K562 (cell line): ENCODE measurements at regions not wholly inside any gene's neighbourhood (a gene's known extent, or its start where the extent isn't known, plus 50 kb on each side); places are given as distances from the start of the nearest gene placed in this dataset.

Experiments
- ATAC-seq: fragments of 200-7000 bp; cut with Tn5 transposase; 3 replicates; pipeline ENCODE4 v1.9.1; 2020; ENCODE audit warnings: moderate library complexity
- BruUV-seq: library from RNA; stranded (reverse); fragments of 400-500 nt; replicated peaks from 2 replicates; lab custom pipeline; 2021; lab: Mats Ljungman, UMichigan
- CTCF ChIA-PET: fragments of 300-600 bp; formaldehyde crosslinking; extraction: SDS; loops from one replicate; lab custom pipeline; 2021; ENCODE audit warnings: low intra/inter-chr PET ratio; lab: Yijun Ruan, JAX
- POLR2A ChIA-PET: fragments of 300-600, 350-650 bp; sonication (Branson Sonifier 250); formaldehyde crosslinking; extraction: SDS; loops from one replicate; lab custom pipeline; 2021; ENCODE audit warnings: antibody characterized with exemption, inconsistent platforms; lab: Yijun Ruan, JAX
- DNase-seq, 4 experiments: peaks; one replicate each; pipeline versions ENCODE4 v3.0.0 to v3.0.0-alpha.2; 2011 to 2018; ENCODE audit warnings: low spot score in 3 of 4, mixed read lengths in 3 of 4; ENCODE audit errors: extremely low read depth in 1 of 4
- FAIRE-seq: peaks from 2 replicates; lab custom pipeline; 2011; peaks lifted over from hg19 to GRCh38; lab: Jason Lieb, UNC
- H2AFZ ChIP-seq: 2 replicates; pipeline ENCODE4 v1.6.0; 2011; ENCODE audit warnings: low read depth, low read length, control low read depth, inconsistent platforms
- H3K27ac ChIP-seq: fragments of 200-600 bp; 3 replicates; pipeline ENCODE4 v1.8.0; 2011; ENCODE audit warnings: low read depth, mild to moderate bottlenecking, control low read depth, inconsistent platforms, low read length, moderate library complexity, mixed read lengths; ENCODE audit errors: extremely low read depth
- H3K27me3 ChIP-seq, 2 experiments: fragments of 300-600 bp in 1 of 2; 2 replicates in 1 of 2; 3 replicates in 1 of 2; pipeline versions ENCODE4 v1.6.0 to v1.8.0; 2011; ENCODE audit warnings: inconsistent platforms in 2 of 2, low read length in 2 of 2, mild to moderate bottlenecking in 1 of 2, mixed read lengths in 1 of 2, moderate library complexity in 1 of 2; ENCODE audit not compliant: control insufficient read depth in 2 of 2, insufficient read depth in 2 of 2
- H3K36me3 ChIP-seq: fragments of 300-600 bp; 3 replicates; pipeline ENCODE4 v1.8.0; 2011; ENCODE audit warnings: mild to moderate bottlenecking, low read length, inconsistent platforms; ENCODE audit not compliant: control insufficient read depth, insufficient read depth
- H3K4me1 ChIP-seq, 2 experiments: fragments of 200-600 bp in 1 of 2; replicated peaks in 1 of 2; 2 replicates in 1 of 2; 3 replicates in 1 of 2; pipeline versions ENCODE4 v1.5.1 to v1.8.0; 2011; ENCODE audit warnings: inconsistent platforms in 2 of 2, low read length in 2 of 2, mild to moderate bottlenecking in 1 of 2, mixed read lengths in 1 of 2, moderate library complexity in 1 of 2; ENCODE audit not compliant: control insufficient read depth in 2 of 2, insufficient read depth in 2 of 2
- H3K4me2 ChIP-seq: 2 replicates; pipeline ENCODE4 v1.6.1; 2011; ENCODE audit warnings: low read length, control low read depth, inconsistent platforms, mixed read lengths; ENCODE audit not compliant: insufficient read depth
- H3K4me3 ChIP-seq: fragments of 200-600 bp; sonication (generic), shearing (Covaris generic); 2 replicates; pipeline ENCODE4 v1.5.1; 2016; ENCODE audit warnings: control low read depth, inconsistent platforms
- H3K79me2 ChIP-seq: fragments of 200-600 bp; 3 replicates; pipeline ENCODE4 v1.8.0; 2011; ENCODE audit warnings: low read length, inconsistent platforms; ENCODE audit not compliant: control insufficient read depth, insufficient read depth
- H3K9ac ChIP-seq, 2 experiments: 2 replicates each; pipeline versions ENCODE4 v1.6.0 to v1.6.1; 2011; ENCODE audit warnings: low read depth in 2 of 2, low read length in 2 of 2, control low read depth in 1 of 2, inconsistent platforms in 1 of 2, mild to moderate bottlenecking in 1 of 2, mixed read lengths in 1 of 2; ENCODE audit not compliant: insufficient read depth in 1 of 2
- H3K9me1 ChIP-seq: one replicate; pipeline ENCODE4 v1.6.0; 2011; ENCODE audit warnings: inconsistent platforms, mild to moderate bottlenecking, low read length, moderate library complexity; ENCODE audit not compliant: control insufficient read depth, insufficient read depth
- H3K9me3 ChIP-seq: replicated peaks from 2 replicates; pipeline ENCODE4 v1.5.1; 2011; ENCODE audit warnings: low read depth, low read length, inconsistent platforms; ENCODE audit not compliant: control insufficient read depth, insufficient read depth
- H4K20me1 ChIP-seq: replicated peaks from 2 replicates; pipeline ENCODE4 v1.6.1; 2011; ENCODE audit warnings: low read length, inconsistent platforms, mixed read lengths; ENCODE audit not compliant: control insufficient read depth, insufficient read depth
- BRF1 ChIP-seq: IDR thresholded peaks from 3 replicates; pipeline ENCODE4 v1.6.1; 2011; ENCODE audit warnings: borderline replicate concordance, mild to moderate bottlenecking; ENCODE audit not compliant: insufficient read length; ENCODE audit errors: extremely low read depth
- CBFA2T2 ChIP-seq: fragments of 450-650 bp; conservative IDR thresholded peaks from 2 replicates; pipeline ENCODE4 v1.6.1; 2017; ENCODE audit warnings: mild to moderate bottlenecking
- JUNB ChIP-seq: fragments of 450-650 bp; formaldehyde crosslinking; conservative IDR thresholded peaks from 2 replicates; pipeline ENCODE4 v1.4.0; 2020; ENCODE audit warnings: mild to moderate bottlenecking
- TCF7L2 ChIP-seq: fragments of 150-350 bp; IDR thresholded peaks from 2 replicates; pipeline ENCODE4 v1.6.1; 2016; ENCODE audit warnings: low read depth, mild to moderate bottlenecking, low read length, moderate library complexity
- WHSC1 ChIP-seq: IDR thresholded peaks from one replicate; pipeline ENCODE4 v1.6.1; 2012; ENCODE audit warnings: low read length, control low read depth, inconsistent platforms
- ZNF224 ChIP-seq: sonication (generic); formaldehyde crosslinking; IDR thresholded peaks from 2 replicates; pipeline ENCODE4 v1.8.0; 2022; ENCODE audit warnings: mild to moderate bottlenecking, missing genetic modification reagents
- WGBS: fragments of 100-300 bp; shearing (Covaris generic); methylation state at CpG from one replicate; pipeline ENCODE4 v1.1.6; 2016; ENCODE audit warnings: low coverage, mixed read lengths; ENCODE audit not compliant: insufficient coverage; ENCODE audit errors: missing lambda C conversion rate; 5-methylcytosine and 5-hydroxymethylcytosine counted together
- in situ Hi-C: fragments of 300-500 bp; cut with MboI; formaldehyde crosslinking; loops from 4 replicates; pipeline ENCODE4 v1.15.0; 2018; ENCODE audit warnings: inconsistent platforms, mixed read lengths
- intact Hi-C: fragments of 100-400 bp; cut with micrococcal nuclease; formaldehyde crosslinking; loops from 2 replicates; pipeline ENCODE4 v1.14.2; 2022
- TF ChIP-seq, protein P1 (sequence below): fragments of 150-350 bp; conservative IDR thresholded peaks from 2 replicates; pipeline ENCODE4 v1.6.1; 2014; ENCODE audit warnings: low read length
- TF ChIP-seq, protein P2 (sequence below): fragments of 450-650 bp; IDR thresholded peaks from 2 replicates; pipeline ENCODE4 v1.6.1; 2014; ENCODE audit warnings: low read depth, mild to moderate bottlenecking, moderate library complexity, borderline replicate concordance
- TF ChIP-seq, protein P3 (sequence below): fragments of 450-650 bp; IDR thresholded peaks from 2 replicates; pipeline ENCODE4 v1.6.1; 2018; ENCODE audit warnings: mild to moderate bottlenecking, low read depth; ENCODE audit not compliant: partially characterized antibody
- TF ChIP-seq, protein P4 (sequence below): sonication (generic); formaldehyde crosslinking; IDR thresholded peaks from 2 replicates; pipeline ENCODE4 v1.9.0; 2022; ENCODE audit warnings: mild to moderate bottlenecking, missing genetic modification reagents
- TF ChIP-seq, protein P5 (sequence below): fragments of 200-800 bp; sonication (Bioruptor generic); IDR thresholded peaks from 2 replicates; pipeline ENCODE4 v1.6.1; 2017; ENCODE audit warnings: missing genetic modification characterization, missing compliant biosample characterization
- TF ChIP-seq, protein P6 (sequence below): fragments of 450-650 bp; IDR thresholded peaks from 2 replicates; pipeline ENCODE4 v1.6.1; 2016; ENCODE audit warnings: mild to moderate bottlenecking

DNA sequence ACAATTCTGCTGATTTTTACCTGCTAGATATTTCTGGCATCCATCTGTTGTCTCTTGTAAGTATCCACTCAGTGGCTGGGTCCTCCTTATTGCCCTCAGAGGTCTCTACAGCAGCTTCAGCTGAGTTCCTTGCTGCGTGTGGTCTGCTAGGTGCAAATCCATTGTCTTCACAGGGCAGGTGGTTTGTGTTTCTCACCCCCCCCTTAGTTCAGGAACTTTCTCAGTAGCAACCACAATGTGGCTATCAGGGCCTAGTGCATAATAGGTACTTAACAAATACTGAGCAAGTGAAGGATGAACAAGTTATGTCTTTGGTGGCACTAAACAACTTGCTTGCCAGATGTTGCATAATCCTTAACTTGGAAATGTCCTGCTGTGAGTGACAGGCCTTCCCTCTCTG is 96.7 kb upstream of the KLHL25 start:
- H2AFZ ChIP-seq: no peak overlapping the region
- no peak overlapping the region for H3K4me2 ChIP-seq
- no peak overlapping the region for H3K4me3 ChIP-seq
- in situ Hi-C loops: no loop called here
- 0% methylated on average over 1 of the region's 1 CpG for WGBS
- H3K9ac ChIP-seq: no peak overlapping the region
- ATAC-seq: no peak
- H3K27me3 ChIP-seq: no peaks in the 10 kb centered on the region
- no peak for TF ChIP-seq ZNF224 (CRISPR knock-in tag)
- TF ChIP-seq, protein P1, sequence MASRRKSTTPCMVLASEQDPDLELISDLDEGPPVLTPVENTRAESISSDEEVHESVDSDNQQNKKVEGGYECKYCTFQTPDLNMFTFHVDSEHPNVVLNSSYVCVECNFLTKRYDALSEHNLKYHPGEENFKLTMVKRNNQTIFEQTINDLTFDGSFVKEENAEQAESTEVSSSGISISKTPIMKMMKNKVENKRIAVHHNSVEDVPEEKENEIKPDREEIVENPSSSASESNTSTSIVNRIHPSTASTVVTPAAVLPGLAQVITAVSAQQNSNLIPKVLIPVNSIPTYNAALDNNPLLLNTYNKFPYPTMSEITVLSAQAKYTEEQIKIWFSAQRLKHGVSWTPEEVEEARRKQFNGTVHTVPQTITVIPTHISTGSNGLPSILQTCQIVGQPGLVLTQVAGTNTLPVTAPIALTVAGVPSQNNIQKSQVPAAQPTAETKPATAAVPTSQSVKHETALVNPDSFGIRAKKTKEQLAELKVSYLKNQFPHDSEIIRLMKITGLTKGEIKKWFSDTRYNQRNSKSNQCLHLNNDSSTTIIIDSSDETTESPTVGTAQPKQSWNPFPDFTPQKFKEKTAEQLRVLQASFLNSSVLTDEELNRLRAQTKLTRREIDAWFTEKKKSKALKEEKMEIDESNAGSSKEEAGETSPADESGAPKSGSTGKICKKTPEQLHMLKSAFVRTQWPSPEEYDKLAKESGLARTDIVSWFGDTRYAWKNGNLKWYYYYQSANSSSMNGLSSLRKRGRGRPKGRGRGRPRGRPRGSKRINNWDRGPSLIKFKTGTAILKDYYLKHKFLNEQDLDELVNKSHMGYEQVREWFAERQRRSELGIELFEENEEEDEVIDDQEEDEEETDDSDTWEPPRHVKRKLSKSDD: no peak
- TF ChIP-seq, protein P2, sequence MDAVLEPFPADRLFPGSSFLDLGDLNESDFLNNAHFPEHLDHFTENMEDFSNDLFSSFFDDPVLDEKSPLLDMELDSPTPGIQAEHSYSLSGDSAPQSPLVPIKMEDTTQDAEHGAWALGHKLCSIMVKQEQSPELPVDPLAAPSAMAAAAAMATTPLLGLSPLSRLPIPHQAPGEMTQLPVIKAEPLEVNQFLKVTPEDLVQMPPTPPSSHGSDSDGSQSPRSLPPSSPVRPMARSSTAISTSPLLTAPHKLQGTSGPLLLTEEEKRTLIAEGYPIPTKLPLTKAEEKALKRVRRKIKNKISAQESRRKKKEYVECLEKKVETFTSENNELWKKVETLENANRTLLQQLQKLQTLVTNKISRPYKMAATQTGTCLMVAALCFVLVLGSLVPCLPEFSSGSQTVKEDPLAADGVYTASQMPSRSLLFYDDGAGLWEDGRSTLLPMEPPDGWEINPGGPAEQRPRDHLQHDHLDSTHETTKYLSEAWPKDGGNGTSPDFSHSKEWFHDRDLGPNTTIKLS: no peak
- TF ChIP-seq, protein P3, sequence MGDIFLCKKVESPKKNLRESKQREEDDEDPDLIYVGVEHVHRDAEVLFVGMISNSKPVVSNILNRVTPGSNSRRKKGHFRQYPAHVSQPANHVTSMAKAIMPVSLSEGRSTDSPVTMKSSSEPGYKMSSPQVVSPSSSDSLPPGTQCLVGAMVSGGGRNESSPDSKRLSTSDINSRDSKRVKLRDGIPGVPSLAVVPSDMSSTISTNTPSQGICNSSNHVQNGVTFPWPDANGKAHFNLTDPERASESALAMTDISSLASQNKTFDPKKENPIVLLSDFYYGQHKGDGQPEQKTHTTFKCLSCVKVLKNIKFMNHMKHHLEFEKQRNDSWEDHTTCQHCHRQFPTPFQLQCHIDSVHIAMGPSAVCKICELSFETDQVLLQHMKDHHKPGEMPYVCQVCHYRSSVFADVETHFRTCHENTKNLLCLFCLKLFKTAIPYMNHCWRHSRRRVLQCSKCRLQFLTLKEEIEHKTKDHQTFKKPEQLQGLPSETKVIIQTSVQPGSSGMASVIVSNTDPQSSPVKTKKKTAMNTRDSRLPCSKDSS: no peak
- TF ChIP-seq, protein P4, sequence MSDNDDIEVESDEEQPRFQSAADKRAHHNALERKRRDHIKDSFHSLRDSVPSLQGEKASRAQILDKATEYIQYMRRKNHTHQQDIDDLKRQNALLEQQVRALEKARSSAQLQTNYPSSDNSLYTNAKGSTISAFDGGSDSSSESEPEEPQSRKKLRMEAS (CRISPR knock-in tag): no peak
- TF ChIP-seq, protein P5, sequence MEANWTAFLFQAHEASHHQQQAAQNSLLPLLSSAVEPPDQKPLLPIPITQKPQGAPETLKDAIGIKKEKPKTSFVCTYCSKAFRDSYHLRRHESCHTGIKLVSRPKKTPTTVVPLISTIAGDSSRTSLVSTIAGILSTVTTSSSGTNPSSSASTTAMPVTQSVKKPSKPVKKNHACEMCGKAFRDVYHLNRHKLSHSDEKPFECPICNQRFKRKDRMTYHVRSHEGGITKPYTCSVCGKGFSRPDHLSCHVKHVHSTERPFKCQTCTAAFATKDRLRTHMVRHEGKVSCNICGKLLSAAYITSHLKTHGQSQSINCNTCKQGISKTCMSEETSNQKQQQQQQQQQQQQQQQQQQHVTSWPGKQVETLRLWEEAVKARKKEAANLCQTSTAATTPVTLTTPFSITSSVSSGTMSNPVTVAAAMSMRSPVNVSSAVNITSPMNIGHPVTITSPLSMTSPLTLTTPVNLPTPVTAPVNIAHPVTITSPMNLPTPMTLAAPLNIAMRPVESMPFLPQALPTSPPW (CRISPR knock-in tag): no peak
- no peak for TF ChIP-seq TCF7L2
- no peak for TF ChIP-seq BRF1
- no peak for TF ChIP-seq CBFA2T2
- TF ChIP-seq WHSC1: no peak
- no peak for TF ChIP-seq JUNB (CRISPR knock-in tag)
- TF ChIP-seq, protein P6, sequence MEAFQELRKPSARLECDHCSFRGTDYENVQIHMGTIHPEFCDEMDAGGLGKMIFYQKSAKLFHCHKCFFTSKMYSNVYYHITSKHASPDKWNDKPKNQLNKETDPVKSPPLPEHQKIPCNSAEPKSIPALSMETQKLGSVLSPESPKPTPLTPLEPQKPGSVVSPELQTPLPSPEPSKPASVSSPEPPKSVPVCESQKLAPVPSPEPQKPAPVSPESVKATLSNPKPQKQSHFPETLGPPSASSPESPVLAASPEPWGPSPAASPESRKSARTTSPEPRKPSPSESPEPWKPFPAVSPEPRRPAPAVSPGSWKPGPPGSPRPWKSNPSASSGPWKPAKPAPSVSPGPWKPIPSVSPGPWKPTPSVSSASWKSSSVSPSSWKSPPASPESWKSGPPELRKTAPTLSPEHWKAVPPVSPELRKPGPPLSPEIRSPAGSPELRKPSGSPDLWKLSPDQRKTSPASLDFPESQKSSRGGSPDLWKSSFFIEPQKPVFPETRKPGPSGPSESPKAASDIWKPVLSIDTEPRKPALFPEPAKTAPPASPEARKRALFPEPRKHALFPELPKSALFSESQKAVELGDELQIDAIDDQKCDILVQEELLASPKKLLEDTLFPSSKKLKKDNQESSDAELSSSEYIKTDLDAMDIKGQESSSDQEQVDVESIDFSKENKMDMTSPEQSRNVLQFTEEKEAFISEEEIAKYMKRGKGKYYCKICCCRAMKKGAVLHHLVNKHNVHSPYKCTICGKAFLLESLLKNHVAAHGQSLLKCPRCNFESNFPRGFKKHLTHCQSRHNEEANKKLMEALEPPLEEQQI: no peak
- TF ChIP-seq, all 486 proteins: peak for 0
- no peaks in the 10 kb centered on the region for H3K36me3 ChIP-seq
- no peaks in the 10 kb centered on the region for H3K79me2 ChIP-seq
- no peak overlapping the region for H3K27ac ChIP-seq
- CTCF ChIA-PET: no interaction called here
- POLR2A ChIA-PET: no interaction called here
- no peaks in the 10 kb centered on the region for H3K9me1 ChIP-seq
- no TSS peak for BruUV-seq
- no peaks in the 10 kb centered on the region for H3K4me1 ChIP-seq
- FAIRE-seq (no peak), DNase-seq (no peak)
- no peaks in the 10 kb centered on the region for H3K9me3 ChIP-seq
- intact Hi-C loops: no loop called here
- no peaks in the 10 kb centered on the region for H4K20me1 ChIP-seq
